Mesenteric fat pad (tissue), 1 donor: ENCODE measurements at regions not wholly inside any gene's neighbourhood (a gene's known extent, or its start where the extent isn't known, plus 50 kb on each side); places are given as distances from the start of the nearest gene placed in this dataset.
"Not testable (repeated sequence)": the region's sequence is repeated elsewhere in the genome, so short reads cannot be mapped to it uniquely, and the experiment has no call there.

ENCODE experiments used
- DNase-seq: peaks from one replicate; pipeline ENCODE4 v3.0.0-alpha.2; 2020; ENCODE audit warnings: low spot score
- donor health status: DM: yes; HTN: yes; CAD: no.

- no peak for DNase-seq
These were observed 356.4 kb downstream of the NR2F1-AS1 start for GRCh38 chr5:93224624-93225023.

DNA sequence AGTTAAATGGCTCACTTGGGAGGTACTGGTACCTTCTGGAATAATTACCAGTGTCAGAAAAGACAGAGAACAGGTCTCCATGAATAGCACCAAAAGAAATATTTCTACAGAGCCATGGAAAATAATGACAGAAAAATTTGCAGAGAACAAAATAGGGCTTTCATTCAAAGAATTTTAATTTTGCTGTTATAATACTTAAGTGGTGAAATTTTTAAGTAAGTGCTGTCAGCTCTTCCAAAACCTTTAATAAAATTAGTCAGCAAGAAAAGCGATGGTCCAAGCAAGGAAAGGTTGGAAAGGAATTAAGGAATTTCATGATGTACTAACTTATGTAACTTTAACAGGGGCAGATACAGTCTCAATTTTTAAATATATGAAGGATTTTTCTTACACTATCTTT is 359.2 kb downstream of the NR2F1-AS1 start:
- no peak for DNase-seq

GRCh38 chr5:93220431-93220830 is 360.6 kb downstream of the NR2F1-AS1 start:
- DNase-seq, result no peak

- DNase-seq, result no peak
These were observed 361.3 kb downstream of the NR2F1-AS1 start for GRCh38 chr5:93219641-93220145.

DNA sequence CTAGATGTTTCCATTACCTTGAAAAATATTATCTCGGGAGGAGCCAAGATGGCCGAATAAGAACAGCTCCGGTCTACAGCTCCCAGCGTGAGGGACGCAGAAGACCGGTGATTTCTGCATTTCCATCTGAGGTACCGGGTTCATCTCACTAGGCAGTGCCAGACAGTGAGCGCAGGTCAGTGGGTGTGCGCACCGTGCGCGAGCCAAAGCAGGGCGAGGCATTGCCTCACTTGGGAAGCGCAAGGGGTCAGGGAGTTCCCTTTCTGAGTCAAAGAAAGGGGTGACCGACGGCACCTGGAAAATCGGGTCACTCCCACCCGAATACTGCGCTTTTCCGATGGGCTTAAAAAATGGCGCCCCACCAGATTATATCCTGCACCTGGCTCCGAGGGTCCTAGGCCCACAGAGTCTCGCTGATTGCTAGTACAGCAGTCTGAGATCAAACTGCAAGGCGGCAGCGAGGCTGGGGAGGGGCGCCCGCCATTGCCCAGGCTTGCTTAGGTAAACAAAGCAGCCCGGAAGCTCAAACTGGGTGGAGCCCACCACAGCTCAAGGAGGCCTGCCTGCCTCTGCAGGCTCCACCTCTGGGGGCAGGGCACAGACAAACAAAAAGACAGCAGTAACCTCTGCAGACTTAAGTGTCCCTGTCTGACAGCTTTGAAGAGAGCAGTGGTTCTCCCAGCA is 367.8 kb downstream of the NR2F1-AS1 start:
- not testable (repeated sequence) for DNase-seq

GRCh38 chr5:93209476-93209875 is 371.5 kb downstream of the NR2F1-AS1 start:
- no peak for DNase-seq

DNA sequence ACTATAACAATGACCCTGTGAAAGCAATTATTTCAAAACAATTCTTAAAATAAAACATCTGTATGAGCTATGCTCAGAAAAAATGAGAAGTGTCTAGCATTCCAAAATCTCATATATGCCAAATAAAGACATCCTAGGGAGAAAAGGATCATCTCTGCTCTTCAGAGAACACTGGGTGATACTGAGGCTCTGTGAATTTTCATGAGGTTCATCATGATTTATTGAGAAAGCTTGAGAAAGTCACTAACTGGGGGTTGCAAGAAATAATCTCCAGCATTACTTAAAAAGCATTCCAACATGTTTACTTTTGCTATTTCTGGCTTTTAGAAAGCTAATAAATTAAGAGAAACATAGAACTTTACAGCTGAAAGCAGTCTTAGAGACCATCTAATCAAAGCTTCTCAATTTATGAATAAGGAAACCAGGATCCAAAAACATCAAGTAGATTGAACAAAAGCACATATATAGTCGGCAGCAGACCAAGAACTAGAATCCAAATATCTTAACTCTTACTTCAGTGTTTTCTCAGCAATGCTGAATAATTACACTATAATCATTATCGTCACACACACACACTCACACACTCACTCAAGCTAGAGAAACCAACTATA is 372.8 kb downstream of the NR2F1-AS1 start:
- DNase-seq, result no peak

GRCh38 chr5:93206203-93206602 is 374.8 kb downstream of the NR2F1-AS1 start:
- DNase-seq, result no peak

- no peak for DNase-seq
These were observed 380.0 kb downstream of the NR2F1-AS1 start for GRCh38 chr5:93201061-93201460.

DNA sequence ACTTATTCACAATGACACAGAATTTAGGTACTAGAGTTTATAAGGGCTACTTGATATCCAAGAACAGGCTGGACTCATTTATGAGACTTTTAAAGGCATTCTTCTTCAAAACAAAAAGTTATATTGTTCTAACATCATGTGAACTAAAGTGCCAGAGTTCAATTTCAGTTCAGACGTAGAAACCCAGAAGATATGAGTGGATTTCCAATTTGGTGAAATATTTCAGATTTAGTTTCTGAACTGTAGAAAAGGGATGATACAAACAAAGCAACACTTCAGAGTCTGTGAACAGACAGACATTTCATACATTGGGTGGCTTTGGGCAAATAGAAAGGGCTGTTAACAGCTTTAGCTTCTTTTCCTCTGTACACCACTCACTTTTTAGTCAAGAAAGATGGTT is 384.0 kb downstream of the NR2F1-AS1 start:
- no peak for DNase-seq

- DNase-seq, result no peak
These were observed 387.3 kb downstream of the NR2F1-AS1 start for GRCh38 chr5:93193431-93194347.

DNA sequence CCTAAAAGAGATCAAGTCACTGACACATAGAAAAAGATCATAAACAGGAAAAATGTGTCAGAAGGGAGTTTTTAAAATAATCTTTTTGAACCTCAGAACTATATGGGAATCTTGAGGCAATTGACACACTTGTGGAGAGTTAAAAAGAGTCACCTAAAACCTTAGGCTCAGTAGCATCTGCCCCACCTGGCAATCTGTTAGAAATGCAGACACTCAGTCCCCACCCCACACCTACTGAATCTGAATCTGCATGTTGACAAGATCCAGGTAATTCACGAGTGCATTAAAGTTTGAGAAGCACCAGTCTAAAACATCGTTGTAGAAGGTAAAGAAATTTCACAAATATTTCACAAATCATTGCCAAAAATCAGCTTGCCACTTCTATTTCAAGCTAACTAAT is 388.3 kb downstream of the NR2F1-AS1 start:
- DNase-seq, result no peak

- no peak for DNase-seq
These were observed 388.9 kb downstream of the NR2F1-AS1 start for GRCh38 chr5:93192087-93192486.

GRCh38 chr5:93191035-93191817 is 389.8 kb downstream of the NR2F1-AS1 start:
- no peak for DNase-seq

DNA sequence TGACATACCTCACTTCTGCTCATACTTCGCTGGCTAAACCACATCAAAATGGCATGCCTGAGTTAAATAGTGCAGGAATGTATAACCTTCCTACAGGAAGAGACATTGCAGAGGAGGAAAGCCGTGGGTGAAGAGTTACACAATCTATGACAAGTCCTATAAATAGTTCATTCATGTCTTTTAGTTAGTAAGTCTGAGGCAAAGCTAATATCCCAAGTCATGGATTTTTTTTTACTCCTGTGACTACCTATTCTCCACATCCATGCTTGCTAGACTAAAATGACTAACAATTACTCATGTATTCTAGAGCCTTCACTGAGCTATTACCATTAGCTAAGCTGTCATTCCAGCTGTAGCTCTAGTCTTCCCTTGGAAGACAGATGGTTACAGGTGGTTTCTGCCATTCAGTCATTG is 391.3 kb downstream of the NR2F1-AS1 start:
- DNase-seq, result no peak

GRCh38 chr5:93188876-93189485 is 392.0 kb downstream of the NR2F1-AS1 start:
- no peak for DNase-seq

DNA sequence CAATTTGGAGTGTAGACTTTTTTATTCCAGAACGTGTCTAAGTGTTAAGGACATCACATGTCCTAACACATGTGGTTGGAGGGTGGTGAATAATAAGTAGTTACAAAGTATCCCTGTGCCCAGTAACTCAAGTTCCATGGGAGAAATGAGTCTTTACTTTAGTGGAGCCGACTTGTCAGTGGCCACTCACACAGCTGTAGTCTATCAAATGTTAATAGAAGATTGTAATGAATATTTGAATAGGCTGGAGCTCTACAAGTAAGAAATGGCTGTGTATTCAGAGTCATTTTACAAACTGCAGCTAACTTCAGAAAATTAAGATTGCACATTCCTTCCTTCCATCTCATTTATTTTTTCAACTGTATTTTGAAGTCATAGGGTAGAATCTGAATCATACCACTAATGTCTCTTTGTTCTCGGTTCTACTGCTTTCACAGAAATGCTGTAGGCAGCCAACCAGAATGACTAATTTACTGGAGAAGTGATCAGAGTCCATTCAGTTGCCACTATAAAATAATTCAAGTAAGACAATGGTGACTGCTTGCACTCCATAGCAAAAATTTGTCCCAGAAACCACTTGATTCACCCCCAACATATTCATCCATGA is 394.8 kb downstream of the NR2F1-AS1 start:
- DNase-seq, result no peak

GRCh38 chr5:93184041-93184440 is 397.0 kb downstream of the NR2F1-AS1 start:
- DNase-seq, result no peak

DNA sequence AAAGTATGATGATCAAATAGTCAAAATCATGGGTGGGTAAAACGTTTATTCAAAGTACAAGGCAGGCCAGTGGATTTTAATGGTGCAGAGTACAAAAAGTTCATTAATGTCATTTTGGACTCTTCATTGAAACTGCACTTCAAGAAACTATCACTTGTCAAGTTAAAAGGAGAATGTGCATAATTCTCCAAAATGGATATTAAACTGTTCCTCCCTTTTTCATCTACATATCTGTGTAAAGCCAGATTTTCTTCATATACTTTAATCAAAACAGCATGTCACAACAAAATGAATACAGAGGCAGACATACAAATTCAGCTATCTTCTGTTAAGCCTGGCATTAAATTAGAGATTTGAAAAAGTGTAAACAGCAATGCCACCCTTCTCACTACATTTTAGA is 401.6 kb downstream of the NR2F1-AS1 start:
- no peak for DNase-seq

DNA sequence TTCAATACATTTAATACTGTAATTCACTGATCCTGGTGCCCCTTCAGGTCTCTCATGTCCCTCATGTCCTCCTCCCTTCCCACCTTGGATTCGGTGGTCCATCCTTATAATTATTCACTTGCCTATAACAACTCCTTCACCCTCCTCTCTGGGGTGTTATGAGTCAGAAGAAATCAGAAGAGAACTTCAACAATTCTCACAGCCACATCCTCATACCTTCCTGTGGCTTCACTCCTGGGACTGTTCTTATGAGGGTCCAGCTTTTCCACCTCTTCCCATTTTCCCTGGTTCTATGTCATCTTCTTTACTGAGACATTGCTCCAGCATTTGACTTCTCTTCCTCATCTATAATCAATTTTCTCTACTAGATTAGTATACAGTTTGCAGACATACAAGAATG is 406.1 kb downstream of the NR2F1-AS1 start:
- no peak for DNase-seq
